Epithelial cell of esophagus (primary cell): ENCODE measurements at regions not wholly inside any gene's neighbourhood (a gene's known extent, or its start where the extent isn't known, plus 50 kb on each side); places are given as distances from the start of the nearest gene placed in this dataset.

Experiments used
- DNase-seq: peaks from one replicate; pipeline ENCODE4 v3.0.0; 2010; ENCODE audit warnings: low read depth
- H3K4me3 ChIP-seq: 2 replicates; pipeline ENCODE4 v1.5.1; 2011; ENCODE audit warnings: mild to moderate bottlenecking, low read length, control low read depth
- CTCF ChIP-seq: IDR thresholded peaks from 2 replicates; pipeline ENCODE4 v1.5.1; 2011; ENCODE audit warnings: low read depth, mild to moderate bottlenecking, low read length, control low read depth, inconsistent platforms; ENCODE audit not compliant: insufficient read depth; ENCODE audit errors: missing control alignments

GRCh38 chr13:80454245-80454644 lies 113.3 kb upstream of the SPRY2 start:
- peak; percentile 9 for DNase-seq
- no peak for TF ChIP-seq CTCF
- no peak overlapping the region for H3K4me3 ChIP-seq

- DNase-seq = no peak
- no peak for TF ChIP-seq CTCF
- no peak overlapping the region for H3K4me3 ChIP-seq
Observed at GRCh38 chr13:80452279-80452678, 111.4 kb upstream of the SPRY2 start.

GRCh38 chr13:80451641-80452040 lies 110.7 kb upstream of the SPRY2 start:
- no peak overlapping the region for H3K4me3 ChIP-seq
- no peak for DNase-seq
- no peak for TF ChIP-seq CTCF

- no peak overlapping the region for H3K4me3 ChIP-seq
- TF ChIP-seq CTCF = no peak
- no peak for DNase-seq
Observed at GRCh38 chr13:80450386-80450785, 109.5 kb upstream of the SPRY2 start.

- no peak for TF ChIP-seq CTCF
- no peak overlapping the region for H3K4me3 ChIP-seq
- DNase-seq = no peak
Observed at GRCh38 chr13:80448725-80449124, 107.8 kb upstream of the SPRY2 start.

GRCh38 chr13:80447747-80448146 lies 106.8 kb upstream of the SPRY2 start:
- H3K4me3 ChIP-seq = no peak overlapping the region
- no peak for DNase-seq

More at GRCh38 chr13:80447747-80448146, 106.8 kb upstream of the SPRY2 start:
- TF ChIP-seq CTCF = no peak
